NAMALWA (cell line): ENCODE measurements at regions not wholly inside any gene's neighbourhood (a gene's known extent, or its start where the extent isn't known, plus 50 kb on each side); places are given as distances from the start of the nearest gene placed in this dataset.
"Not testable (repeated sequence)": the region's sequence is repeated elsewhere in the genome, so short reads cannot be mapped to it uniquely, and the experiment has no call there.

Experiments used
- DNase-seq: peaks from one replicate; pipeline ENCODE4 v3.0.0-alpha.2; 2015; ENCODE audit warnings: low spot score

GRCh38 chr20:54727490-54727889, 252.1 kb downstream of the DOK5 start:
- DNase-seq: no peak

- peak; percentile 3 for DNase-seq
Measured at GRCh38 chr20:54726687-54727300, 251.4 kb downstream of the DOK5 start.

GRCh38 chr20:54725266-54725665, 249.9 kb downstream of the DOK5 start:
- not testable (repeated sequence) for DNase-seq

GRCh38 chr20:54723723-54724122, 248.3 kb downstream of the DOK5 start:
- DNase-seq: no peak

GRCh38 chr20:54717983-54718382, 242.6 kb downstream of the DOK5 start:
- DNase-seq: no peak

- no peak for DNase-seq
Measured at GRCh38 chr20:54716790-54717189, 241.4 kb downstream of the DOK5 start.

- DNase-seq: no peak
Measured at GRCh38 chr20:54716174-54716747, 240.9 kb downstream of the DOK5 start.

- no peak for DNase-seq
Measured at GRCh38 chr20:54714817-54715216, 239.4 kb downstream of the DOK5 start.

- no peak for DNase-seq
Measured at GRCh38 chr20:54713727-54714126, 238.3 kb downstream of the DOK5 start.

GRCh38 chr20:54711071-54711470, 235.7 kb downstream of the DOK5 start:
- DNase-seq: no peak

GRCh38 chr20:54710341-54710740, 234.9 kb downstream of the DOK5 start:
- no peak for DNase-seq

- no peak for DNase-seq
Measured at GRCh38 chr20:54708229-54708628, 232.8 kb downstream of the DOK5 start.

GRCh38 chr20:54707801-54708200, 232.4 kb downstream of the DOK5 start:
- DNase-seq: no peak

- DNase-seq: no peak
Measured at GRCh38 chr20:54706581-54706980, 231.2 kb downstream of the DOK5 start.

GRCh38 chr20:54704032-54704635, 228.7 kb downstream of the DOK5 start:
- DNase-seq: no peak
